K562 (cell line): ENCODE measurements at regions not wholly inside any gene's neighbourhood (a gene's known extent, or its start where the extent isn't known, plus 50 kb on each side); places are given as distances from the start of the nearest gene placed in this dataset.

Source experiments
- ATAC-seq: fragments of 200-7000 bp; cut with Tn5 transposase; 3 replicates; pipeline ENCODE4 v1.9.1; 2020; ENCODE audit warnings: moderate library complexity
- BruUV-seq: library from RNA; stranded (reverse); fragments of 400-500 nt; replicated peaks from 2 replicates; lab custom pipeline; 2021; lab: Mats Ljungman, UMichigan
- CTCF ChIA-PET: fragments of 300-600 bp; formaldehyde crosslinking; extraction: SDS; loops from one replicate; lab custom pipeline; 2021; ENCODE audit warnings: low intra/inter-chr PET ratio; lab: Yijun Ruan, JAX
- POLR2A ChIA-PET: fragments of 300-600, 350-650 bp; sonication (Branson Sonifier 250); formaldehyde crosslinking; extraction: SDS; loops from one replicate; lab custom pipeline; 2021; ENCODE audit warnings: antibody characterized with exemption, inconsistent platforms; lab: Yijun Ruan, JAX
- DNase-seq, 4 experiments: peaks; one replicate each; pipeline versions ENCODE4 v3.0.0 to v3.0.0-alpha.2; 2011 to 2018; ENCODE audit warnings: low spot score in 3 of 4, mixed read lengths in 3 of 4; ENCODE audit errors: extremely low read depth in 1 of 4
- FAIRE-seq: peaks from 2 replicates; lab custom pipeline; 2011; peaks lifted over from hg19 to GRCh38; lab: Jason Lieb, UNC
- H2AFZ ChIP-seq: 2 replicates; pipeline ENCODE4 v1.6.0; 2011; ENCODE audit warnings: low read depth, low read length, control low read depth, inconsistent platforms
- H3K27ac ChIP-seq: fragments of 200-600 bp; 3 replicates; pipeline ENCODE4 v1.8.0; 2011; ENCODE audit warnings: low read depth, mild to moderate bottlenecking, control low read depth, inconsistent platforms, low read length, moderate library complexity, mixed read lengths; ENCODE audit errors: extremely low read depth
- H3K27me3 ChIP-seq, 2 experiments: fragments of 300-600 bp in 1 of 2; 2 replicates in 1 of 2; 3 replicates in 1 of 2; pipeline versions ENCODE4 v1.6.0 to v1.8.0; 2011; ENCODE audit warnings: inconsistent platforms in 2 of 2, low read length in 2 of 2, mild to moderate bottlenecking in 1 of 2, mixed read lengths in 1 of 2, moderate library complexity in 1 of 2; ENCODE audit not compliant: control insufficient read depth in 2 of 2, insufficient read depth in 2 of 2
- H3K36me3 ChIP-seq: fragments of 300-600 bp; 3 replicates; pipeline ENCODE4 v1.8.0; 2011; ENCODE audit warnings: mild to moderate bottlenecking, low read length, inconsistent platforms; ENCODE audit not compliant: control insufficient read depth, insufficient read depth
- H3K4me1 ChIP-seq, 2 experiments: fragments of 200-600 bp in 1 of 2; replicated peaks in 1 of 2; 2 replicates in 1 of 2; 3 replicates in 1 of 2; pipeline versions ENCODE4 v1.5.1 to v1.8.0; 2011; ENCODE audit warnings: inconsistent platforms in 2 of 2, low read length in 2 of 2, mild to moderate bottlenecking in 1 of 2, mixed read lengths in 1 of 2, moderate library complexity in 1 of 2; ENCODE audit not compliant: control insufficient read depth in 2 of 2, insufficient read depth in 2 of 2
- H3K4me2 ChIP-seq: 2 replicates; pipeline ENCODE4 v1.6.1; 2011; ENCODE audit warnings: low read length, control low read depth, inconsistent platforms, mixed read lengths; ENCODE audit not compliant: insufficient read depth
- H3K4me3 ChIP-seq: fragments of 200-600 bp; sonication (generic), shearing (Covaris generic); 2 replicates; pipeline ENCODE4 v1.5.1; 2016; ENCODE audit warnings: control low read depth, inconsistent platforms
- H3K79me2 ChIP-seq: fragments of 200-600 bp; 3 replicates; pipeline ENCODE4 v1.8.0; 2011; ENCODE audit warnings: low read length, inconsistent platforms; ENCODE audit not compliant: control insufficient read depth, insufficient read depth
- H3K9ac ChIP-seq, 2 experiments: 2 replicates each; pipeline versions ENCODE4 v1.6.0 to v1.6.1; 2011; ENCODE audit warnings: low read depth in 2 of 2, low read length in 2 of 2, control low read depth in 1 of 2, inconsistent platforms in 1 of 2, mild to moderate bottlenecking in 1 of 2, mixed read lengths in 1 of 2; ENCODE audit not compliant: insufficient read depth in 1 of 2
- H3K9me1 ChIP-seq: one replicate; pipeline ENCODE4 v1.6.0; 2011; ENCODE audit warnings: inconsistent platforms, mild to moderate bottlenecking, low read length, moderate library complexity; ENCODE audit not compliant: control insufficient read depth, insufficient read depth
- H3K9me3 ChIP-seq: replicated peaks from 2 replicates; pipeline ENCODE4 v1.5.1; 2011; ENCODE audit warnings: low read depth, low read length, inconsistent platforms; ENCODE audit not compliant: control insufficient read depth, insufficient read depth
- H4K20me1 ChIP-seq: replicated peaks from 2 replicates; pipeline ENCODE4 v1.6.1; 2011; ENCODE audit warnings: low read length, inconsistent platforms, mixed read lengths; ENCODE audit not compliant: control insufficient read depth, insufficient read depth
- ATF3 ChIP-seq, 2 experiments: fragments of 450-650 bp in 1 of 2; sonication (generic) in 1 of 2; formaldehyde crosslinking in 1 of 2; IDR thresholded peaks in 1 of 2; conservative IDR thresholded peaks in 1 of 2; 2 replicates each; pipeline versions ENCODE4 v1.6.1 to v1.8.1; 2016 to 2023; ENCODE audit warnings: mild to moderate bottlenecking in 2 of 2, moderate library complexity in 2 of 2, inconsistent platforms in 1 of 2, missing genetic modification reagents in 1 of 2
- ATF4 ChIP-seq: fragments of 450-650 bp; formaldehyde crosslinking; IDR thresholded peaks from 2 replicates; pipeline ENCODE4 v1.4.0; 2022; ENCODE audit warnings: mild to moderate bottlenecking, moderate library complexity
- BCL6 ChIP-seq: fragments of 250-450 bp; sonication (Bioruptor Pico); IDR thresholded peaks from 2 replicates; pipeline ENCODE4 v1.4.0; 2020
- CEBPG ChIP-seq, 3 experiments: fragments of 200-800 bp in 1 of 3; sonication (Bioruptor generic) in 1 of 3; sonication (generic) in 1 of 3; formaldehyde crosslinking in 1 of 3; IDR thresholded peaks in 2 of 3; conservative IDR thresholded peaks in 1 of 3; 2 replicates each; pipeline versions ENCODE4 v1.6.1 to v1.8.0; 2016 to 2022; ENCODE audit warnings: missing compliant biosample characterization in 2 of 3, missing genetic modification characterization in 2 of 3, mild to moderate bottlenecking in 1 of 3, missing genetic modification reagents in 1 of 3
- MBD1 ChIP-seq: fragments of 250-450 bp; sonication (Bioruptor Pico); IDR thresholded peaks from 2 replicates; pipeline ENCODE4 v1.8.0; 2022; ENCODE audit warnings: inconsistent platforms
- MCM3 ChIP-seq: fragments of 450-650 bp; IDR thresholded peaks from 2 replicates; pipeline ENCODE4 v1.6.1; 2016
- NR3C1 ChIP-seq: sonication (generic); formaldehyde crosslinking; IDR thresholded peaks from 2 replicates; pipeline ENCODE4 v1.8.1; 2022; ENCODE audit warnings: missing genetic modification reagents
- SMARCA5 ChIP-seq: fragments of 450-650 bp; IDR thresholded peaks from 2 replicates; pipeline ENCODE4 v1.6.1; 2016
- TRIM24 ChIP-seq, 2 experiments: fragments of 450-650 bp; IDR thresholded peaks; 2 replicates each; pipeline ENCODE4 v1.6.1; 2016
- ZBTB17 ChIP-seq: fragments of 450-650 bp; formaldehyde crosslinking; IDR thresholded peaks from 2 replicates; pipeline ENCODE4 v1.4.0; 2020; ENCODE audit warnings: mild to moderate bottlenecking
- ZNF584 ChIP-seq: fragments of 200-800 bp; sonication (Bioruptor generic); IDR thresholded peaks from 2 replicates; pipeline ENCODE4 v1.6.1; 2016; ENCODE audit warnings: low read depth, mild to moderate bottlenecking, missing genetic modification characterization, missing compliant biosample characterization
- ZSCAN32 ChIP-seq: fragments of 450-650 bp; formaldehyde crosslinking; IDR thresholded peaks from 2 replicates; pipeline ENCODE4 v1.4.0; 2020; ENCODE audit warnings: mild to moderate bottlenecking, moderate library complexity
- WGBS: fragments of 100-300 bp; shearing (Covaris generic); methylation state at CpG from one replicate; pipeline ENCODE4 v1.1.6; 2016; ENCODE audit warnings: low coverage, mixed read lengths; ENCODE audit not compliant: insufficient coverage; ENCODE audit errors: missing lambda C conversion rate; 5-methylcytosine and 5-hydroxymethylcytosine counted together
- in situ Hi-C: fragments of 300-500 bp; cut with MboI; formaldehyde crosslinking; loops from 4 replicates; pipeline ENCODE4 v1.15.0; 2018; ENCODE audit warnings: inconsistent platforms, mixed read lengths
- intact Hi-C: fragments of 100-400 bp; cut with micrococcal nuclease; formaldehyde crosslinking; loops from 2 replicates; pipeline ENCODE4 v1.14.2; 2022

GRCh38 chr2:21515903-21516302, 392.1 kb downstream of the TDRD15 start:
- ATAC-seq (no peak), FAIRE-seq (no peak), DNase-seq (no peak)
- Histone ChIP-seq H3K27me3 (no peaks in the 10 kb centered on the region), H3K79me2 (no peaks in the 10 kb centered on the region), H4K20me1 (no peaks in the 10 kb centered on the region), H3K9me3 (no peaks in the 10 kb centered on the region), H3K36me3 (no peaks in the 10 kb centered on the region), H3K27ac (no peak overlapping the region), H3K4me2 (no peak overlapping the region), H3K9me1 (no peaks in the 10 kb centered on the region), H3K4me3 (no peak overlapping the region), H2AFZ (no peak overlapping the region), H3K4me1 (no peaks in the 10 kb centered on the region), H3K9ac (no peak overlapping the region)
- ChIA-PET POLR2A (no interaction called here), CTCF (no interaction called here)
- BruUV-seq, result no TSS peak
- TF ChIP-seq MBD1 (CRISPR knock-in tag) (no peak), ZSCAN32 (peak; percentile 90), MCM3 (no peak), CEBPG (CRISPR knock-in tag; IDR thresholded peaks at IDR 0.05) (no peak), CEBPG (tag; conservative IDR thresholded peaks at IDR 0.05 in 1 of 2, IDR thresholded peaks at IDR 0.05 in 1 of 2) (peak; percentile 65 to 81), BCL6 (CRISPR knock-in tag) (0 out of 2 replicates have a peak, but pooled peaks have one; percentile 15), ATF4 (peak; percentile 97), TRIM24 (IDR thresholded peaks at IDR 0.05) (peak in 1 of 2 experiments; percentile 28; a peak in 2 of 4 replicates), ATF3 (IDR thresholded peaks at IDR 0.05) (0 out of 2 replicates have a peak, but pooled peaks have one; percentile 17), ATF3 (CRISPR knock-in tag; conservative IDR thresholded peaks at IDR 0.05) (no peak), ZNF584 (CRISPR knock-in tag) (0 out of 2 replicates have a peak, but pooled peaks have one; percentile 36), SMARCA5 (no peak), NR3C1 (CRISPR knock-in tag) (no peak), ZBTB17 (CRISPR knock-in tag) (peak; percentile 21; the same call in 1 of the 2 replicates)
- intact Hi-C loops, result no loop called here
- in situ Hi-C loops, result no loop called here
- 0% methylated on average over 1 of the region's 1 CpG for WGBS
